22Rv1 (cell line): ENCODE measurements at regions not wholly inside any gene's neighbourhood (a gene's known extent, or its start where the extent isn't known, plus 50 kb on each side); places are given as distances from the start of the nearest gene placed in this dataset.

ENCODE experiments used
- CTCF ChIP-seq: fragments of 450-650 bp; IDR thresholded peaks from 2 replicates; pipeline ENCODE4 v1.5.1; 2017; ENCODE audit warnings: mild to moderate bottlenecking
- ZFX ChIP-seq: fragments of 450-650 bp; IDR thresholded peaks from 2 replicates; pipeline ENCODE4 v1.6.1; 2017; ENCODE audit warnings: antibody characterized with exemption, borderline replicate concordance

DNA sequence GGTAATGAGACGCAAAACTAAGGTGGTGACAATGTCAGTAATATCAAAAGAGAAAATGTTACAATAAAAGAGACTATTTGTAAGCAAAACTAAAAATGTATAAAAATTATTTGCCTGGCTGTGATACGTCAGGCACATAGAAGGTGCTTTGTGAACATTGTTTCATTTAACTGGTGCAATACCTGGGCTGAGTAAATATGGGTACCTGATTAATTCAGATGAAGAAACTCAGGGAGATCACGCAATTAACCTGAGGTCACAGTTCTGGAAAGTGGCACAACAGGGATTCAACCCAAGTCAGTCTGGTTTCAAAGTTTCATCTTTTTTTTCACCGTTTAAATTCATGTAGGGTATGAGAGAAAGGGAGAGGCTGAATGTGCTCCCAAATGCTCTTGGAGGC, 71.0 kb upstream of the KRAS start:
- TF ChIP-seq CTCF: no peak
- no peak for TF ChIP-seq ZFX
